HepG2 (cell line): ENCODE measurements at regions not wholly inside any gene's neighbourhood (a gene's known extent, or its start where the extent isn't known, plus 50 kb on each side); places are given as distances from the start of the nearest gene placed in this dataset.

ENCODE experiments used
- ATAC-seq: fragments of 200-7000 bp; cut with Tn5 transposase; 3 replicates; pipeline ENCODE4 v1.9.1; 2020; ENCODE audit warnings: mild to moderate bottlenecking, moderate library complexity
- BruUV-seq: library from RNA; stranded (reverse); fragments of 400-500 nt; replicated peaks from 2 replicates; lab custom pipeline; 2021; lab: Mats Ljungman, UMichigan
- CTCF ChIA-PET: fragments of 300-600 bp; formaldehyde crosslinking; extraction: SDS; loops from one replicate; lab custom pipeline; 2021; ENCODE audit warnings: low total read pairs, inconsistent platforms, low intra/inter-chr PET ratio; lab: Yijun Ruan, JAX
- POLR2A ChIA-PET: fragments of 350-600 bp; sonication (Branson Sonifier 250); formaldehyde crosslinking; loops from one replicate; lab custom pipeline; 2020; ENCODE audit warnings: antibody characterized with exemption, inconsistent platforms; lab: Yijun Ruan, JAX
- DNase-seq: peaks from one replicate; pipeline ENCODE4 v3.0.0-alpha.2; 2015; ENCODE audit warnings: low spot score
- FAIRE-seq: peaks from 3 replicates; lab custom pipeline; 2011; peaks lifted over from hg19 to GRCh38; lab: Jason Lieb, UNC
- H2AFZ ChIP-seq: one replicate; pipeline ENCODE4 v1.6.1; 2011; ENCODE audit warnings: low read length, inconsistent platforms
- H3K27ac ChIP-seq: fragments of 300-600 bp; 3 replicates; pipeline ENCODE4 v1.8.0; 2011; ENCODE audit warnings: mixed run types, mild to moderate bottlenecking, mixed read lengths, low read length, inconsistent platforms; ENCODE audit not compliant: insufficient read depth; ENCODE audit errors: extremely low read length
- H3K27me3 ChIP-seq, 2 experiments: fragments of 200-600 bp in 1 of 2; 2 replicates in 1 of 2; 3 replicates in 1 of 2; pipeline versions ENCODE4 v1.6.0 to v1.8.0; 2011; ENCODE audit warnings: low read length in 2 of 2, mild to moderate bottlenecking in 2 of 2, moderate library complexity in 2 of 2, inconsistent platforms in 1 of 2; ENCODE audit not compliant: insufficient read depth in 2 of 2, control insufficient read depth in 1 of 2
- H3K36me3 ChIP-seq, 2 experiments: fragments of 200-600 bp in 1 of 2; replicated peaks in 1 of 2; 2 replicates in 1 of 2; 3 replicates in 1 of 2; pipeline versions ENCODE4 v1.5.1 to v1.8.0; 2011; ENCODE audit warnings: low read length in 2 of 2, inconsistent platforms in 1 of 2; ENCODE audit not compliant: insufficient read depth in 2 of 2, control insufficient read depth in 1 of 2
- H3K4me1 ChIP-seq: 2 replicates; pipeline ENCODE4 v1.5.1; 2012; ENCODE audit warnings: low read length, inconsistent platforms; ENCODE audit not compliant: insufficient read depth
- H3K4me2 ChIP-seq: 2 replicates; pipeline ENCODE4 v1.6.0; 2011; ENCODE audit warnings: low read depth, low read length, inconsistent platforms
- H3K4me3 ChIP-seq, 3 experiments: fragments of 200-600 bp in 1 of 3; sonication (generic), shearing (Covaris generic) in 1 of 3; replicated peaks in 1 of 3; 2 replicates each; pipeline ENCODE4 v1.5.1; 2011 to 2016; ENCODE audit warnings: low read length in 3 of 3, inconsistent platforms in 2 of 3, low read depth in 2 of 3, mild to moderate bottlenecking in 2 of 3, control low read depth in 1 of 3, mixed read lengths in 1 of 3; ENCODE audit not compliant: insufficient read depth in 1 of 3
- H3K79me2 ChIP-seq: one replicate; pipeline ENCODE4 v1.6.1; 2011; ENCODE audit warnings: low read length, inconsistent platforms; ENCODE audit not compliant: insufficient read depth
- H3K9ac ChIP-seq: 2 replicates; pipeline ENCODE4 v1.6.0; 2011; ENCODE audit warnings: mild to moderate bottlenecking, low read depth, low read length, inconsistent platforms; ENCODE audit not compliant: insufficient read depth
- H3K9me3 ChIP-seq: 2 replicates; pipeline ENCODE4 v1.5.1; 2012; ENCODE audit warnings: mild to moderate bottlenecking, low read length
- H4K20me1 ChIP-seq: 2 replicates; pipeline ENCODE4 v1.6.0; 2011; ENCODE audit warnings: inconsistent platforms, mild to moderate bottlenecking, low read length, moderate library complexity; ENCODE audit not compliant: insufficient read depth
- ARNT2 ChIP-seq: sonication (generic); formaldehyde crosslinking; IDR thresholded peaks from 2 replicates; pipeline ENCODE4 v1.8.0; 2022; ENCODE audit warnings: mild to moderate bottlenecking, low read depth, missing genetic modification reagents, moderate library complexity
- CEBPB ChIP-seq: IDR thresholded peaks from 2 replicates; pipeline ENCODE4 v1.6.1; 2011; ENCODE audit warnings: low read depth, low read length, improper control_type of control experiment, borderline replicate concordance
- DNMT1 ChIP-seq: sonication (generic); formaldehyde crosslinking; IDR thresholded peaks from 2 replicates; pipeline ENCODE4 v1.5.1; 2020; ENCODE audit warnings: mild to moderate bottlenecking, missing genetic modification reagents
- FOSL1 ChIP-seq: sonication (generic); formaldehyde crosslinking; IDR thresholded peaks from 2 replicates; pipeline ENCODE4 v1.9.0; 2021; ENCODE audit warnings: missing genetic modification reagents, borderline replicate concordance
- HMG20A ChIP-seq: IDR thresholded peaks from 2 replicates; pipeline ENCODE4 v1.6.1; 2016; ENCODE audit warnings: borderline replicate concordance
- HMGA1 ChIP-seq: sonication (generic); formaldehyde crosslinking; conservative IDR thresholded peaks from 2 replicates; pipeline ENCODE4 v1.4.0; 2020; ENCODE audit warnings: missing genetic modification reagents
- MAZ ChIP-seq, 2 experiments: sonication (generic) in 1 of 2; formaldehyde crosslinking in 1 of 2; IDR thresholded peaks; 2 replicates each; pipeline versions ENCODE4 v1.5.0 to v1.6.1; 2012 to 2020; ENCODE audit warnings: low read depth in 2 of 2, mild to moderate bottlenecking in 2 of 2, borderline replicate concordance in 1 of 2, improper control_type of control experiment in 1 of 2, low read length in 1 of 2, missing genetic modification reagents in 1 of 2, moderate library complexity in 1 of 2
- NR1H2 ChIP-seq: sonication (generic); formaldehyde crosslinking; IDR thresholded peaks from 2 replicates; pipeline ENCODE4 v1.8.1; 2022; ENCODE audit warnings: low read depth, missing genetic modification reagents, borderline replicate concordance
- SNRNP70 ChIP-seq: fragments of 200-400 bp; formaldehyde crosslinking; IDR thresholded peaks from 2 replicates; pipeline ENCODE4 v1.6.1; 2017; ENCODE audit warnings: mild to moderate bottlenecking, low read depth, low read length, moderate library complexity
- THYN1 ChIP-seq: sonication (generic); formaldehyde crosslinking; IDR thresholded peaks from 2 replicates; pipeline ENCODE4 v1.8.1; 2023; ENCODE audit warnings: low read depth, mild to moderate bottlenecking, moderate library complexity, missing genetic modification reagents, borderline replicate concordance
- ZKSCAN1 ChIP-seq: fragments of 150-350 bp; IDR thresholded peaks from 2 replicates; pipeline ENCODE4 v1.6.1; 2014; ENCODE audit warnings: low read length
- ZNF546 ChIP-seq: sonication (generic); formaldehyde crosslinking; conservative IDR thresholded peaks from 2 replicates; pipeline ENCODE4 v1.8.1; 2023; ENCODE audit warnings: mild to moderate bottlenecking, missing genetic modification reagents
- ZNF616 ChIP-seq: sonication (generic); formaldehyde crosslinking; IDR thresholded peaks from 2 replicates; pipeline ENCODE4 v1.5.0; 2020; ENCODE audit warnings: low read depth, mild to moderate bottlenecking, missing genetic modification reagents
- ZNF75D ChIP-seq: sonication (generic); formaldehyde crosslinking; IDR thresholded peaks from 2 replicates; pipeline ENCODE4 v1.8.1; 2023; ENCODE audit warnings: missing genetic modification reagents, mild to moderate bottlenecking, borderline replicate concordance
- WGBS: methylation state at CpG from one replicate; pipeline ENCODE4 v1.1.6; 2017; ENCODE audit warnings: low lambda C conversion rate; 5-methylcytosine and 5-hydroxymethylcytosine counted together
- in situ Hi-C: cut with HindIII; loops from 2 replicates; pipeline ENCODE4 v1.10.0; 2017; ENCODE audit warnings: low pct_unique_long_range_greater_than_20kb; ENCODE audit not compliant: extremely low pct_ligation_motif_present
- intact Hi-C: fragments of 100-400 bp; cut with micrococcal nuclease; formaldehyde crosslinking; loops from one replicate; pipeline ENCODE4 v1.10.0; 2022; ENCODE audit not compliant: unreplicated experiment
- TF ChIP-seq, protein P1 (sequence below): sonication (generic); formaldehyde crosslinking; IDR thresholded peaks from 2 replicates; pipeline ENCODE4 v1.5.1; 2020; ENCODE audit warnings: mild to moderate bottlenecking, missing genetic modification reagents, moderate library complexity
- TF ChIP-seq, protein P2 (sequence below): sonication (generic); formaldehyde crosslinking; IDR thresholded peaks from 2 replicates; pipeline ENCODE4 v1.4.0; 2020; ENCODE audit warnings: mild to moderate bottlenecking, missing genetic modification reagents
- TF ChIP-seq, protein P3 (sequence below): sonication (generic); formaldehyde crosslinking; IDR thresholded peaks from 2 replicates; pipeline ENCODE4 v1.8.1; 2023; ENCODE audit warnings: mild to moderate bottlenecking, inconsistent platforms, moderate library complexity, missing genetic modification reagents, borderline replicate concordance
- TF ChIP-seq, protein P4 (sequence below): sonication (generic); formaldehyde crosslinking; conservative IDR thresholded peaks from 2 replicates; pipeline ENCODE4 v1.8.1; 2023; ENCODE audit warnings: missing genetic modification reagents
- TF ChIP-seq, protein P5 (sequence below): sonication (generic); formaldehyde crosslinking; IDR thresholded peaks from 2 replicates; pipeline ENCODE4 v1.4.0; 2020; ENCODE audit warnings: missing genetic modification reagents, borderline replicate concordance

DNA sequence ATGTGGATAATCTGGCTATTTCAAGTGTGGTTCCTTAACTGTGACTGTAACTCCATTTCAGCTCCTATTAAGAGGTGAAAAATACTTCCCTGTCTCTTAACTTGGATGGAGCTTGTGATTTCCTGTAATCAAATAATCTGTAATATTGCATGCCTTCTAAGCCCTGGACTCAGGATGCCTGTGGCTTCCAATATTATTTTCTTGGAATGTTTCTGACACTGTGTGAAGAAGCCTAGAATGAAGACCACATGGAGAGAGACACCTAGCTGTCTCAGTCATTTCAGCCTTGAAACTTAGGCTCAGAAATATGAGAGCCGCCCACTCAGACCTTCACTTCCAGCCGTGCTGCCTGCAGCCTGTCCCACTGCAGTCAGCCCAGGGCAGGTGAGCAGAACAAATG, 544.3 kb downstream of the TRIML1 start:
- ATAC-seq = no peak
- 40% methylated on average over 1 of the region's 2 CpGs for WGBS
- intact Hi-C loops = no loop called here
- TF ChIP-seq SNRNP70 (no peak), MAZ (IDR thresholded peaks at IDR 0.05; ENCODE audit: borderline replicate concordance, low read depth, low read length) (no peak), MAZ (CRISPR knock-in tag; IDR thresholded peaks at IDR 0.05; ENCODE audit: low read depth) (no peak), DNMT1 (no peak), ZNF546 (no peak), ZKSCAN1 (no peak), FOSL1 (CRISPR knock-in tag) (no peak), HMGA1 (no peak), HMG20A (CRISPR knock-in tag) (no peak), ZNF75D (no peak), NR1H2 (no peak), THYN1 (no peak), ARNT2 (no peak), ZNF616 (CRISPR knock-in tag) (no peak), CEBPB (no peak)
- TF ChIP-seq, protein P1, sequence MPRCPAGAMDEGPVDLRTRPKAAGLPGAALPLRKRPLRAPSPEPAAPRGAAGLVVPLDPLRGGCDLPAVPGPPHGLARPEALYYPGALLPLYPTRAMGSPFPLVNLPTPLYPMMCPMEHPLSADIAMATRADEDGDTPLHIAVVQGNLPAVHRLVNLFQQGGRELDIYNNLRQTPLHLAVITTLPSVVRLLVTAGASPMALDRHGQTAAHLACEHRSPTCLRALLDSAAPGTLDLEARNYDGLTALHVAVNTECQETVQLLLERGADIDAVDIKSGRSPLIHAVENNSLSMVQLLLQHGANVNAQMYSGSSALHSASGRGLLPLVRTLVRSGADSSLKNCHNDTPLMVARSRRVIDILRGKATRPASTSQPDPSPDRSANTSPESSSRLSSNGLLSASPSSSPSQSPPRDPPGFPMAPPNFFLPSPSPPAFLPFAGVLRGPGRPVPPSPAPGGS = no peak
- TF ChIP-seq, protein P2, sequence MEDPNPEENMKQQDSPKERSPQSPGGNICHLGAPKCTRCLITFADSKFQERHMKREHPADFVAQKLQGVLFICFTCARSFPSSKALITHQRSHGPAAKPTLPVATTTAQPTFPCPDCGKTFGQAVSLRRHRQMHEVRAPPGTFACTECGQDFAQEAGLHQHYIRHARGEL (CRISPR knock-in tag) = no peak
- TF ChIP-seq, protein P3, sequence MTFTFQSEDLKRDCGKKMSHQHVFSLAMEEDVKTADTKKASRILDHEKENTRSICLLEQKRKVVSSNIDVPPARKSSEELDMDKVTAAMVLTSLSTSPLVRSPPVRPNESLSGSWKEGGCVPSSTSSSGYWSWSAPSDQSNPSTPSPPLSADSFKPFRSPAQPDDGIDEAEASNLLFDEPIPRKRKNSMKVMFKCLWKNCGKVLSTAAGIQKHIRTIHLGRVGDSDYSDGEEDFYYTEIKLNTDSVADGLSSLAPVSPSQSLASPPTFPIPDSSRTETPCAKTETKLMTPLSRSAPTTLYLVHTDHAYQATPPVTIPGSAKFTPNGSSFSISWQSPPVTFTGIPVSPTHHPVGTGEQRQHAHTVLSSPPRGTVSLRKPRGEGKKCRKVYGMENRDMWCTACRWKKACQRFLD = no peak
- TF ChIP-seq, protein P4, sequence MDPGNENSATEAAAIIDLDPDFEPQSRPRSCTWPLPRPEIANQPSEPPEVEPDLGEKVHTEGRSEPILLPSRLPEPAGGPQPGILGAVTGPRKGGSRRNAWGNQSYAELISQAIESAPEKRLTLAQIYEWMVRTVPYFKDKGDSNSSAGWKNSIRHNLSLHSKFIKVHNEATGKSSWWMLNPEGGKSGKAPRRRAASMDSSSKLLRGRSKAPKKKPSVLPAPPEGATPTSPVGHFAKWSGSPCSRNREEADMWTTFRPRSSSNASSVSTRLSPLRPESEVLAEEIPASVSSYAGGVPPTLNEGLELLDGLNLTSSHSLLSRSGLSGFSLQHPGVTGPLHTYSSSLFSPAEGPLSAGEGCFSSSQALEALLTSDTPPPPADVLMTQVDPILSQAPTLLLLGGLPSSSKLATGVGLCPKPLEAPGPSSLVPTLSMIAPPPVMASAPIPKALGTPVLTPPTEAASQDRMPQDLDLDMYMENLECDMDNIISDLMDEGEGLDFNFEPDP (CRISPR knock-in tag) = no peak
- TF ChIP-seq, protein P5, sequence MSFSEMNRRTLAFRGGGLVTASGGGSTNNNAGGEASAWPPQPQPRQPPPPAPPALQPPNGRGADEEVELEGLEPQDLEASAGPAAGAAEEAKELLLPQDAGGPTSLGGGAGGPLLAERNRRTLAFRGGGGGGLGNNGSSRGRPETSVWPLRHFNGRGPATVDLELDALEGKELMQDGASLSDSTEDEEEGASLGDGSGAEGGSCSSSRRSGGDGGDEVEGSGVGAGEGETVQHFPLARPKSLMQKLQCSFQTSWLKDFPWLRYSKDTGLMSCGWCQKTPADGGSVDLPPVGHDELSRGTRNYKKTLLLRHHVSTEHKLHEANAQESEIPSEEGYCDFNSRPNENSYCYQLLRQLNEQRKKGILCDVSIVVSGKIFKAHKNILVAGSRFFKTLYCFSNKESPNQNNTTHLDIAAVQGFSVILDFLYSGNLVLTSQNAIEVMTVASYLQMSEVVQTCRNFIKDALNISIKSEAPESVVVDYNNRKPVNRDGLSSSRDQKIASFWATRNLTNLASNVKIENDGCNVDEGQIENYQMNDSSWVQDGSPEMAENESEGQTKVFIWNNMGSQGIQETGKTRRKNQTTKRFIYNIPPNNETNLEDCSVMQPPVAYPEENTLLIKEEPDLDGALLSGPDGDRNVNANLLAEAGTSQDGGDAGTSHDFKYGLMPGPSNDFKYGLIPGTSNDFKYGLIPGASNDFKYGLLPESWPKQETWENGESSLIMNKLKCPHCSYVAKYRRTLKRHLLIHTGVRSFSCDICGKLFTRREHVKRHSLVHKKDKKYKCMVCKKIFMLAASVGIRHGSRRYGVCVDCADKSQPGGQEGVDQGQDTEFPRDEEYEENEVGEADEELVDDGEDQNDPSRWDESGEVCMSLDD (CRISPR knock-in tag) = no peak

More for the DNA sequence above, 544.3 kb downstream of the TRIML1 start:
- Histone ChIP-seq H3K4me2 (no peak overlapping the region), H3K79me2 (no peaks in the 10 kb centered on the region), H3K27me3 (peaks cover 0 to 6% of the 10 kb centered on the region in 2 experiments; a peak in 2 of 5 replicates), H4K20me1 (no peaks in the 10 kb centered on the region), H3K27ac (no peak overlapping the region), H3K9me3 (no peaks in the 10 kb centered on the region), H3K4me3 (no peak overlapping the region), H3K36me3 (no peaks in the 10 kb centered on the region), H3K4me1 (no peaks in the 10 kb centered on the region), H3K9ac (no peak overlapping the region), H2AFZ (no peak overlapping the region)
- FAIRE-seq (no peak), DNase-seq (no peak)
- ChIA-PET CTCF (no interaction called here), POLR2A (no interaction called here)
- in situ Hi-C loops = no loop called here
- no TSS peak for BruUV-seq
